Esophagus muscularis mucosa (tissue), 4 donors: ENCODE measurements at regions not wholly inside any gene's neighbourhood (a gene's known extent, or its start where the extent isn't known, plus 50 kb on each side); places are given as distances from the start of the nearest gene placed in this dataset.

Experiments used
- DNase-seq: peaks from one replicate; pipeline ENCODE4 v3.0.0-alpha.2; 2017; ENCODE audit errors: extremely low spot score
- H3K27ac ChIP-seq, 4 donors: fragments of 200-600 bp; sonication (generic); replicated peaks in 1 of 4; 1 replicate in 3 of 4; 2 replicates in 1 of 4; pipeline ENCODE4 v1.5.1; 2016 to 2019; ENCODE audit warnings: mild to moderate bottlenecking in 1 of 4
- H3K27me3 ChIP-seq, 4 donors: fragments of 200-600 bp; sonication (generic); one replicate each; pipeline versions ENCODE4 v1.5.1 to v1.6.0; 2016 to 2019
- H3K36me3 ChIP-seq, 4 donors: fragments of 200-600 bp; sonication (generic); one replicate each; pipeline ENCODE4 v1.5.1; 2016 to 2019
- H3K4me1 ChIP-seq, 4 donors: fragments of 200-600 bp; sonication (generic); one replicate each; pipeline ENCODE4 v1.5.1; 2016 to 2019
- H3K4me3 ChIP-seq, 4 donors: fragments of 200-600 bp; sonication (generic); 1 replicate in 2 of 4; 2 replicates in 2 of 4; pipeline ENCODE4 v1.5.1; 2016 to 2019; ENCODE audit warnings: mild to moderate bottlenecking in 4 of 4, moderate library complexity in 1 of 4
- H3K9me3 ChIP-seq, 4 donors: fragments of 200-600 bp; sonication (generic); 1 replicate in 3 of 4; 2 replicates in 1 of 4; pipeline ENCODE4 v1.5.1; 2016 to 2019
- CTCF ChIP-seq, 3 experiments: fragments of 200-600 bp in 2 of 3; fragments of 450-650 bp in 1 of 3; sonication (generic) in 2 of 3; IDR thresholded peaks; one replicate each; pipeline ENCODE4 v1.5.1; 2017 to 2019; ENCODE audit warnings: antibody characterized with exemption in 3 of 3, mild to moderate bottlenecking in 2 of 3, moderate library complexity in 1 of 3
- EP300 ChIP-seq: sonication (generic); formaldehyde crosslinking; IDR thresholded peaks from one replicate; pipeline ENCODE4 v1.6.1; 2017; ENCODE audit warnings: antibody characterized with exemption
- POLR2A ChIP-seq: fragments of 450-650 bp; IDR thresholded peaks from one replicate; pipeline ENCODE4 v1.6.1; 2017; ENCODE audit warnings: antibody characterized with exemption, moderate library complexity, mild to moderate bottlenecking, low read depth
- POLR2AphosphoS5 ChIP-seq, 2 donors: sonication (generic); formaldehyde crosslinking; IDR thresholded peaks; one replicate each; pipeline ENCODE4 v1.6.1; 2017; ENCODE audit warnings: antibody characterized with exemption in 2 of 2
- WGBS: methylation state at CpG from one replicate; pipeline ENCODE4 v1.1.5; 2018; 5-methylcytosine and 5-hydroxymethylcytosine counted together
- intact Hi-C: fragments of 100-400 bp; cut with DNase I; formaldehyde crosslinking; loops from one replicate; pipeline ENCODE4 v1.15.1; 2023

GRCh38 chr2:64307421-64307820 lies 146.5 kb upstream of the LGALSL start:
- Histone ChIP-seq H3K4me3 (no peak overlapping the region), H3K9me3 (peaks cover 0 to 9% (median 3%) of the 10 kb centered on the region in 4 donors), H3K36me3 (no peaks in the 10 kb centered on the region), H3K27ac (no peak overlapping the region), H3K4me1 (peaks cover 5 to 8% (median 7%) of the 10 kb centered on the region in 4 donors), H3K27me3 (no peaks in the 10 kb centered on the region)
- 83% methylated on average over 5 of the region's 5 CpGs for WGBS
- intact Hi-C loops, result no loop called here
- no peak for DNase-seq
- TF ChIP-seq POLR2A (no peak), POLR2AphosphoS5 (IDR thresholded peaks at IDR 0.05) (no peak), CTCF (IDR thresholded peaks at IDR 0.05) (no peak)

- Histone ChIP-seq H3K27me3 (no peaks in the 10 kb centered on the region), H3K4me3 (no peak overlapping the region), H3K4me1 (peaks cover 16 to 18% (median 16%) of the 10 kb centered on the region in 4 donors), H3K9me3 (no peaks in the 10 kb centered on the region), H3K36me3 (no peaks in the 10 kb centered on the region), H3K27ac (peak overlapping the region in 2 of 4 donors; percentile 7 to 46)
- 94% methylated on average over 17 of the region's 17 CpGs for WGBS
- TF ChIP-seq POLR2AphosphoS5 (IDR thresholded peaks at IDR 0.05) (no peak), CTCF (IDR thresholded peaks at IDR 0.05) (no peak), EP300 (no peak), POLR2A (no peak)
- peak; percentile 80 for DNase-seq
- intact Hi-C loops, result loop anchor here (5.0 kb wide), 1 partner anchor 259 kb away; no protein-coding TSS in a partner anchor
These were observed 142.6 kb upstream of the LGALSL start for GRCh38 chr2:64311191-64311910.

GRCh38 chr2:64311948-64312621 lies 141.9 kb upstream of the LGALSL start:
- Histone ChIP-seq H3K4me1 (peaks cover 16 to 18% (median 16%) of the 10 kb centered on the region in 4 donors), H3K4me3 (peak overlapping the region in 3 of 4 donors; percentile 10 to 22 (median 18)), H3K27ac (peak overlapping the region in 2 of 4 donors; percentile 7 to 46), H3K9me3 (no peaks in the 10 kb centered on the region), H3K27me3 (no peaks in the 10 kb centered on the region), H3K36me3 (no peaks in the 10 kb centered on the region)
- intact Hi-C loops, result loop anchor here (5.0 kb wide), 1 partner anchor 260 kb away; no protein-coding TSS in a partner anchor
- DNase-seq, result peak; percentile 92
- TF ChIP-seq EP300 (no peak), POLR2AphosphoS5 (IDR thresholded peaks at IDR 0.05) (peak in 1 of 2 donors; percentile 49), CTCF (IDR thresholded peaks at IDR 0.05) (peak; percentile 40 to 52 (median 44)), POLR2A (no peak)
- WGBS, result 55% methylated on average over 13 of the region's 13 CpGs

- Histone ChIP-seq H3K4me1 (peaks cover 16 to 18% (median 16%) of the 10 kb centered on the region in 4 donors), H3K9me3 (no peaks in the 10 kb centered on the region), H3K27me3 (no peaks in the 10 kb centered on the region), H3K4me3 (no peak overlapping the region), H3K27ac (no peak overlapping the region), H3K36me3 (no peaks in the 10 kb centered on the region)
- intact Hi-C loops, result loop anchor here (5.0 kb wide), 1 partner anchor 261 kb away; no protein-coding TSS in a partner anchor
- no peak for TF ChIP-seq POLR2AphosphoS5 (IDR thresholded peaks at IDR 0.05)
- TF ChIP-seq CTCF (IDR thresholded peaks at IDR 0.05), result no peak
- no peak for TF ChIP-seq EP300
- no peak for TF ChIP-seq POLR2A
- 73% methylated on average over 13 of the region's 13 CpGs for WGBS
- no peak for DNase-seq
These were observed 141.2 kb upstream of the LGALSL start for GRCh38 chr2:64312622-64313397.
